OCI-LY7 (cell line): ENCODE measurements at regions not wholly inside any gene's neighbourhood (a gene's known extent, or its start where the extent isn't known, plus 50 kb on each side); places are given as distances from the start of the nearest gene placed in this dataset.

Experiments
- EZH2phosphoT487 ChIP-seq: fragments of 200-600 bp; sonication (generic); IDR thresholded peaks from 2 replicates; pipeline ENCODE4 v1.6.1; 2018; ENCODE audit warnings: low read depth, borderline replicate concordance, mild to moderate bottlenecking, mixed run types, antibody characterized with exemption, low read length, moderate library complexity, mixed read lengths
- TF ChIP-seq, protein P1 (sequence below): fragments of 200-600 bp; sonication (generic); conservative IDR thresholded peaks from 2 replicates; pipeline ENCODE4 v1.5.1; 2014; ENCODE audit warnings: mild to moderate bottlenecking, antibody characterized with exemption, low read length, moderate library complexity, mixed read lengths

DNA sequence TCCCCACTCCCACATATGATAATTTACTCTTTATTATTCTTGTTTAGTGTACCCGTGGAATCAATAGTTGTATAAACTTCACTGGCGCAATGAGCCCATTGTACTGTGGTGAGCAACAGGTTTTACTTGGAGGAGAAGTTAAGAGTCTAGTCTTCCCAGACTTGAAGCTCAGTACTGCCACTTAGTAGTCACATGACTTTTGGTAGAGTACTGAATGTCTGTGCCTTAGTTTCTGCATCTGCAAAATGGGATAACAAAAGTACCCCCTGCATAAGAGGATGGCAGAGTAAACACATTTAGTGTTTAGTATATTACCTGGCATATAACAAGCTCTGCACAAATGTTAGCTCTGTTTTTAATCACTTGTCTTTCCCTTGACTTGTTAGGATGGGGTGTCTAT lies 375.5 kb downstream of the VRK1 start:
- TF ChIP-seq, protein P1, sequence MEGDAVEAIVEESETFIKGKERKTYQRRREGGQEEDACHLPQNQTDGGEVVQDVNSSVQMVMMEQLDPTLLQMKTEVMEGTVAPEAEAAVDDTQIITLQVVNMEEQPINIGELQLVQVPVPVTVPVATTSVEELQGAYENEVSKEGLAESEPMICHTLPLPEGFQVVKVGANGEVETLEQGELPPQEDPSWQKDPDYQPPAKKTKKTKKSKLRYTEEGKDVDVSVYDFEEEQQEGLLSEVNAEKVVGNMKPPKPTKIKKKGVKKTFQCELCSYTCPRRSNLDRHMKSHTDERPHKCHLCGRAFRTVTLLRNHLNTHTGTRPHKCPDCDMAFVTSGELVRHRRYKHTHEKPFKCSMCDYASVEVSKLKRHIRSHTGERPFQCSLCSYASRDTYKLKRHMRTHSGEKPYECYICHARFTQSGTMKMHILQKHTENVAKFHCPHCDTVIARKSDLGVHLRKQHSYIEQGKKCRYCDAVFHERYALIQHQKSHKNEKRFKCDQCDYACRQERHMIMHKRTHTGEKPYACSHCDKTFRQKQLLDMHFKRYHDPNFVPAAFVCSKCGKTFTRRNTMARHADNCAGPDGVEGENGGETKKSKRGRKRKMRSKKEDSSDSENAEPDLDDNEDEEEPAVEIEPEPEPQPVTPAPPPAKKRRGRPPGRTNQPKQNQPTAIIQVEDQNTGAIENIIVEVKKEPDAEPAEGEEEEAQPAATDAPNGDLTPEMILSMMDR: no peak
- TF ChIP-seq EZH2phosphoT487: no peak
